GM19395 (cell line): ENCODE measurements at regions not wholly inside any gene's neighbourhood (a gene's known extent, or its start where the extent isn't known, plus 50 kb on each side); places are given as distances from the start of the nearest gene placed in this dataset.

Experiments
- ATAC-seq: cut with Tn5 transposase; IDR thresholded peaks from one replicate; pipeline ENCODE4 v1.9.1; 2021; ENCODE audit warnings: mild to moderate bottlenecking, moderate library complexity; ENCODE audit not compliant: unreplicated experiment

DNA sequence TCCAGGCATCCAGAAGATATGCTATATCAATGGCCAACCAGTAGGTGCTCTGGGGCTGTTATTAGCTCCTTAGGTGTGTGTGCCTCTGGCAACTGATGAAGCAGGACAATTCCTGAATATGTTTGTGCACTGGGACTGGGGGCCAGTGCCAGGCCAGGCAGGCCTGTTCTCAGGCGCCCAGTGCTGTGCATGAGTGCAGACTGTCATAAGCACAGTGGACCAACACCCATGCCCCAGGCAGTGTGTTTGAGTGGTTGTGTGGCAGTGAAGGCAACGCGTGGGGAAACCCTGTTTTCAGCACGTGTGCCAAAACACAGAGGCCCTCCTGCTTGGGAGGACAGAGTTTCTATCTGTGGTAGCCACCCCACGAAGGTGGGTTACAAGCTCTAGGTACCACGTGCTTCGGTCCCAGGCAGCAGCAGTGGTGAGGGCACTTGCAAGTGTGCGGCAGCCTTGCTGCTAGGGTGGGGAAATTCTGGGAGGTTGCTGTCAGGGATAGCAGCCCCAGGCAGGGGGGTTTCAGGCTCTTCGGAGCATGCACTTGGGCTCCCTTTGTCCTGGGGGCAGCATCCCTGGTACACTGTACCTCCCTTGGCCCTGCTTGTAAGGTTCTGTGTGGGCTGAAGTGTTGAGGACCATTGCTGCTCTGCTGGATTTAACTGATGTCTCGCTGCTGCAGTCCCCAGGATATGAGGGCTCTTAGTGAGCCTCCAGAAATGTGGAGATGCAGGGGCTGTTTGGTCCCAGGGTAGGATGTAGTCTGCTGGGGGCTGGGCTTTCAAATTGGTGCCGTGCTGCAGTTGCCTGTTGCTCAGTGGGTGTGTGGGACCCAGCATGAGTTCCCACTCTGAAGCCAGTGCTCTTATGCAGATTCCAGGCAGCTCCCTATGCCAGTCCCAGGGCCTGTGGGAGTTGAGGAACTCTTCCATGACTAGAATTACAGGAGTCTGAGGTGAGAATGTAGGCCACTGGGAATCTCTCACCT, 280.9 kb downstream of the RPRM start:
- ATAC-seq, result no peak

GRCh38 chr2:153196378-153197058, 282.0 kb downstream of the RPRM start:
- ATAC-seq, result no peak

DNA sequence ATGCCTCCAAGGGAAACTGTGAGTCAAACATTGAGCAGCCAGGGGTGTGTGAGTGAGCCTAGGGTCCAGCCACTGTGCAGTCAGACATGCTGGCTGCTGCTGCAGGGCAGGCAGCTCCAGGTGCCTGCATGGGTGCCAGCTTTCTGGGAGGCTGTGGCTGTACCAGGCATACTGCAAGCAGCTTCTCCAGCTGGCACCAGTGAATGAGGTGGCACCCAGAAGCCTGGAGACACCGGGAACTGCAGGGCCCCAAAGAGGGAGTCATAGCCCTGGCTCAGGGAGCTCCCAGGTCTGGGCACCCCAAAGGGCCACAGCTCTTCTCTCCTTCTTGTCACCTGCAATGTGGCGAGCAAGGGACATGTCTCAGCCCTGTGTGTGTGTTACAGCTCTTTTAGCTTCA, 283.2 kb downstream of the RPRM start:
- no peak for ATAC-seq

GRCh38 chr2:153189091-153189888, 289.3 kb downstream of the RPRM start:
- no peak for ATAC-seq

DNA sequence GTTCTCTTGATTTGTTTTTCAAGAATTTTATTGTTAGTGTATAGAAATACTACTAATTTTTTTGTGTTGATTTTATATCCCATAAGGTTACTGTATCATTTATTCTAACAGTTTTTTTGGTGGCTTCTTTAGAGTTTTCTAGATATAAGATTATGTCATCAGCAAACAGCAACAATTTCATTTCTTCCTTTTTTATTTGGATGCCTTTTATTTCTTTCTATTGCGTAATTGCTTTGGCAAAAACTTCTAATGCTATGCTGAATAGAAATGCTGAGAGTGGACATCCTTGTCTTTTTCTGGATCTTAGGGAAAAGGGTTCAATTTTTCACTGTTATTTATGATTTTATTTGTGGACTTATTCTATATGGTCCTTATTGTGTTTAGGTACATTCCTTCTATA, 298.8 kb downstream of the RPRM start:
- ATAC-seq, result no peak

GRCh38 chr2:153169609-153170008, 309.0 kb downstream of the RPRM start:
- ATAC-seq, result no peak

DNA sequence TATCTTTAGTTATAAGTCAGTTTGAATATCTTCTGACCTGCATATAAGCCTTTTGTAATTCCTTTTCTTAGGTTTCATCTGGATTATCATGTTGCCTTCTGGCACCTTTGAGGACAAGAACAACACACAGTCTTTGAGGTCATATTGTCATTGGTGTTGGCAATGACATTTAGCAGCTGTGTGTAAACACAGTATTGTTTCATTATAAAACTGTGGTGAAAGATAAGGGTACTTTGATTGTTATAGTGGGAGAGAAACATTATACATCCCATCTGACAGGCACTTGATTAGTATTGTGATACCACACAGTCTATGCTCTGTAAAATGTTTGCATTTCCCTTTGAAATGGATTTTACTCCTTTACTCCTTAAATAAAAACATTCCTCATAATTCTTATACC, 313.5 kb downstream of the RPRM start:
- ATAC-seq, result no peak

DNA sequence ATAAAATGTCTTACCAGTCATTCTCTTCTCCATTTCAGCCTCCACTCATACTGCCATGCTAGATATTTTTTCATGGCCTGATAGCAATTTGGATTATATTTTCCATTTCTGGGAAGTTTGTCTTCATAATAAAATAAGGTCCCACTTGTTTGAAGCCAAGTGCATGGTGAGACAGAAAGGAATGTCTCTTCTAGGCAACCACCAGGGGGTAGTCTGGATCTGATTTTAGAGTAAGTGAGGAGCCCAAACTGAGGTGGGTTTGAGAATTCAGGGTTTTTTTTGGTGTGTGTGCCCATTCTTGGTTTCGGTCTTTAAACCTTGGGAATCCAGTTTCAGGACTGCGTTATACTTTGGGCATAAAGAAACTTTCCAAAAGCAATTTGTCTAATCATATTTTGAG, 315.5 kb downstream of the RPRM start:
- ATAC-seq, result no peak

DNA sequence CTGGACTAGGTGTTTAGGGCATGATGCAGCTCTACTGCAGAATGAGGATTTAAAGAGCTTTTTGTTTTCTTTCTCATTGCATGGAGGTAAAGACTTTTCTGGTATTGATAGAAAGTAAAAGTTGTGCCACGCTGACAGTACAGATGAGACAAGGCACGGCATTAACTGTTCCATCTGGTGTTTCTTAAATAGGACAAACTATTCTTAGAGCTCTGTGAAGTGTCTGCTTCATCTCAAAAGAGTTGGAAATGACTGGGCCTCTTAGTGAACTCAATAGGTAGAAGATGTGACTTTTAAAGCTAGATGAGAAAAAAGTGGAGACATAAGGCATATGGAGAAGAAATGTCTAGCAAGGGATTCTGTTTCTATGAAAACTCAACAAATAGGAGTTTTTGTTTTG, 321.8 kb downstream of the RPRM start:
- no peak for ATAC-seq

DNA sequence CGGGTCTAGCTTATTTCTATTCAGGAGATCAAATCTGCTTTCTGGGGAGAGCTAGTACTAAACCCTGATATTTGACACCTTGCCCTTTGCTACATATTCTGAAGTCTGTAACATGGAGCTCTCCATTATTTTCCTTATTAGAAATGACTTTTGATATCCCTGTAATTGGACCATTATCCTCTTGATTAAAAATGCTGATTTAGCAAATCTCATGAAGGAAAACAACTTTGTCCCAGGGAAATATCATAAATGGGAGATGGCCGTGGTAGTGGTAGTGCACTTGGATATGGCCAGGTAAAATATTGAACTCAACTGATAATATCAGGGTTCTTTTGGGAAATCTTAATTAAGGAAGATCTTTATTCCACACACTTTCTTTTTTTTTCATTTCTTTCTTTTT, 326.5 kb downstream of the RPRM start:
- ATAC-seq, result no peak

- ATAC-seq, result no peak
Observed at GRCh38 chr2:153145470-153145978, 333.0 kb downstream of the RPRM start.

DNA sequence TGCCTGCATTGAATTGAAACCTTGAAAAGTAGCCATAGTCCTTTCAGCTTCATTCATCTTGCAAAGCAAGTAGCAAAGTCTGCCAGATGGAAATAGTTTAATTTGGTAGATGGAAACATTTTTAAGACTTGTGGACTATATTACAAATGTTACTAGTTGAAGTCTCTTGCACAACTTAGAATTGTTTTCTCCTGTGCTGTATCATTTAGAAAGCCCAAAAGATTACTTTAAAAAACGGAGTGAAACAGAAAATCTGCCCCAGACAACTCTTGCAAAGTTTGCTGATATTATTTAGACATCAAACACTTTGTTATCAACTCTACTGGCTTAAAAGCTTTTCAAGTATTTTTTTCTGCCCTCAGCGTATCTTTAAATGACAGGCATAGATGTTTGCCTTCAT, 335.0 kb downstream of the RPRM start:
- ATAC-seq, result no peak

- ATAC-seq, result no peak
Observed at GRCh38 chr2:153140498-153140897, 338.1 kb downstream of the RPRM start.

DNA sequence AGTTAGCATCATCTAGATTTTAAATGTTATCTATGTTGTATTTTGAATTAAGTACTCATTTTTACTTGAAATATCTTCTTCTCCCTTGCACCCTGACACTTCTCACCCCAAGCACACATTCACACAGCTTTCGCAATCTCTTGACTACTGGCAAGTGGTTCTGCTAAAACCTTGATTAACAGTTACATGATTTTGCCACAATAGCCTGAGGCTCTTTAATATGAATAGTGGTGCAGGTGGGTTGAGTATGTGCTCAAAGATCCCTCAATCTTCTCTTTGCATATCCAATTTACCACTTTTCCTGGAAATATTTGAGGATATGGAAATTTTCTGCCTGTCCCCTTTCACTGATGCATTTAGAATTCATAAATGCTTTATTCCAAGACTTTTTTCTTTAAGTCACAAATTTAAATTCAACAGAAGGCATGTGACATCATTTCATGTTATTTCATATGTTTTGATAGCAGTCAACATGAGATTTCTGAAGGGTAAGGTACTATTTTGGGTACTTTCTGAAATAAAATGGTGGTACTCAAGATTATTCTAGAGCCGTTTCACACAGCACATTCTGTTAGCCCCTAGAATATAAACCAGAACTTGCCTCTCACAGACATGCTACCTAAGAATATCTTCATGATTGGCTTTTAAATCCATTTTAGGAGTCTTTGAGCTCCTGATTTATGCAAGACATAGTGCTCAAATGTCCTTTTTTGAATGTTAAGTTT, 339.7 kb downstream of the RPRM start:
- ATAC-seq, result no peak

- ATAC-seq, result no peak
Observed at GRCh38 chr2:153136216-153136615, 342.3 kb downstream of the RPRM start.

GRCh38 chr2:153134725-153135124, 343.8 kb downstream of the RPRM start:
- ATAC-seq, result no peak

GRCh38 chr2:153133716-153134115, 344.8 kb downstream of the RPRM start:
- ATAC-seq, result no peak

- no peak for ATAC-seq
Observed at GRCh38 chr2:153132418-153132817, 346.1 kb downstream of the RPRM start.

- ATAC-seq, result no peak
Observed at GRCh38 chr2:153115141-153115540, 363.4 kb downstream of the RPRM start.

- ATAC-seq, result no peak
Observed at GRCh38 chr2:153110486-153110885, 368.1 kb downstream of the RPRM start.
